ENCODE measurements at regions not wholly inside any gene's neighbourhood (a gene's known extent, or its start where the extent isn't known, plus 50 kb on each side); places are given as distances from the start of the nearest gene placed in this dataset.

GRCh38 chr17:74113952-74114351, 89.5 kb upstream of the RPL38 start:
- TF ChIP-seq, protein P1, sequence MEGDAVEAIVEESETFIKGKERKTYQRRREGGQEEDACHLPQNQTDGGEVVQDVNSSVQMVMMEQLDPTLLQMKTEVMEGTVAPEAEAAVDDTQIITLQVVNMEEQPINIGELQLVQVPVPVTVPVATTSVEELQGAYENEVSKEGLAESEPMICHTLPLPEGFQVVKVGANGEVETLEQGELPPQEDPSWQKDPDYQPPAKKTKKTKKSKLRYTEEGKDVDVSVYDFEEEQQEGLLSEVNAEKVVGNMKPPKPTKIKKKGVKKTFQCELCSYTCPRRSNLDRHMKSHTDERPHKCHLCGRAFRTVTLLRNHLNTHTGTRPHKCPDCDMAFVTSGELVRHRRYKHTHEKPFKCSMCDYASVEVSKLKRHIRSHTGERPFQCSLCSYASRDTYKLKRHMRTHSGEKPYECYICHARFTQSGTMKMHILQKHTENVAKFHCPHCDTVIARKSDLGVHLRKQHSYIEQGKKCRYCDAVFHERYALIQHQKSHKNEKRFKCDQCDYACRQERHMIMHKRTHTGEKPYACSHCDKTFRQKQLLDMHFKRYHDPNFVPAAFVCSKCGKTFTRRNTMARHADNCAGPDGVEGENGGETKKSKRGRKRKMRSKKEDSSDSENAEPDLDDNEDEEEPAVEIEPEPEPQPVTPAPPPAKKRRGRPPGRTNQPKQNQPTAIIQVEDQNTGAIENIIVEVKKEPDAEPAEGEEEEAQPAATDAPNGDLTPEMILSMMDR (IDR thresholded peaks at IDR 0.05), result no peak
- TF ChIP-seq POLR2AphosphoS5 (IDR thresholded peaks at IDR 0.05; ENCODE audit: low read depth, low read length), result no peak

Data from Panc1 (cell line).